ENCODE measurements at regions not wholly inside any gene's neighbourhood (a gene's known extent, or its start where the extent isn't known, plus 50 kb on each side); places are given as distances from the start of the nearest gene placed in this dataset.
"Not testable (repeated sequence)": the region's sequence is repeated elsewhere in the genome, so short reads cannot be mapped to it uniquely, and the experiment has no call there.

- DNase-seq: no peak
Measured at GRCh38 chr2:133991606-133992168, 262.2 kb upstream of the MGAT5 start.

GRCh38 chr2:133992454-133992853, 261.4 kb upstream of the MGAT5 start:
- no peak for DNase-seq

GRCh38 chr2:133993160-133993559, 260.7 kb upstream of the MGAT5 start:
- DNase-seq: no peak

- not testable (repeated sequence) for DNase-seq
Measured at GRCh38 chr2:133998726-133999125, 255.1 kb upstream of the MGAT5 start.

- no peak for DNase-seq
Measured at GRCh38 chr2:134002391-134002790, 251.5 kb upstream of the MGAT5 start.

- DNase-seq: no peak
Measured at GRCh38 chr2:134002921-134003320, 251.0 kb upstream of the MGAT5 start.

- DNase-seq: no peak
Measured at GRCh38 chr2:134004467-134004866, 249.4 kb upstream of the MGAT5 start.

- no peak for DNase-seq
Measured at GRCh38 chr2:134008837-134009236, 245.0 kb upstream of the MGAT5 start.

- no peak for DNase-seq
Measured at GRCh38 chr2:134009440-134009839, 244.4 kb upstream of the MGAT5 start.

GRCh38 chr2:134009906-134010305, 244.0 kb upstream of the MGAT5 start:
- not testable (repeated sequence) for DNase-seq

GRCh38 chr2:134011936-134012586, 241.8 kb upstream of the MGAT5 start:
- DNase-seq: no peak

GRCh38 chr2:134014196-134014960, 239.5 kb upstream of the MGAT5 start:
- DNase-seq: no peak

- no peak for DNase-seq
Measured at GRCh38 chr2:134019871-134020270, 234.0 kb upstream of the MGAT5 start.

- no peak for DNase-seq
Measured at GRCh38 chr2:134020608-134021007, 233.3 kb upstream of the MGAT5 start.

- no peak for DNase-seq
Measured at GRCh38 chr2:134021830-134022524, 231.9 kb upstream of the MGAT5 start.

GRCh38 chr2:134023854-134024253, 230.0 kb upstream of the MGAT5 start:
- no peak for DNase-seq

GRCh38 chr2:134027980-134028379, 225.9 kb upstream of the MGAT5 start:
- no peak for DNase-seq

GRCh38 chr2:134029418-134029817, 224.5 kb upstream of the MGAT5 start:
- no peak for DNase-seq

GRCh38 chr2:134031539-134031938, 222.3 kb upstream of the MGAT5 start:
- no peak for DNase-seq

- DNase-seq: no peak
Measured at GRCh38 chr2:134035605-134036370, 218.1 kb upstream of the MGAT5 start.

- no peak for DNase-seq
Measured at GRCh38 chr2:134039912-134040581, 213.8 kb upstream of the MGAT5 start.

- DNase-seq: not testable (repeated sequence)
Measured at GRCh38 chr2:134040626-134041172, 213.2 kb upstream of the MGAT5 start.

All from activated CD4-positive, alpha-beta T cell treated with anti-CD3 and anti-CD28 coated beads, Interleukin-2, amount 50 U/mL, for 4 hours (primary cell).